ENCODE measurements at regions not wholly inside any gene's neighbourhood (a gene's known extent, or its start where the extent isn't known, plus 50 kb on each side); places are given as distances from the start of the nearest gene placed in this dataset.

DNA sequence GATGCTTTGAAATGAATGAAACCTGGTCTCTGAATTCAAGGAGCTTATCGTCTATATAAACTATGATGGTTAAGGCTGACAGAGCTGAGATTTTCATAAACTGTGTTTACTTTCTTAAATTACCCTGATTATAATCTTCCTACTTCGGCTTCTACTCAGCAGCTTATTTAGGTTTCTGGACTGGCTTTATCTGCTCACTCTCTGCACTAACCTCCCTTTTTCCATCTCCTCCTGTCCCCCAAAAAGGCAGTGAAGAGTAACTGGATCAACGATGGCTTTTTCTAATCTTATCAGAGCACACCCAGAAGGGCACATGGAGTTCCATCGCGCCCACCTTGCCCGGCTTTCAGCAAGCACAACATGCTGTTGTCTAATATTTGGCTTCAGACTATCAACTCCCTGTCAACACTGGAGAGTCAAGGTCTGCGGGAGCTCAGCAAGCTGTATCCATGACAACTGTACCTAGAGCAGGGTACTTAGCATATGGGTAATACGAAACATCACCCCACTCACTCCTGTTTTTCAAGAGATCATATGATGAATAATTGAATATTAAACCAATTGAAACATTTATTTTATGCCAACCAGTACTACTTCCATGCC is 417.3 kb downstream of the GABRB3 start:
- ATAC-seq (no peak), DNase-seq (no peak)
- Mint-ChIP-seq H3K36me3 (no peaks in the 10 kb centered on the region), H3K9me3 (ENCODE audit: low read depth) (peaks cover 7% of the 10 kb centered on the region), H3K4me3 (no peak overlapping the region), H3K4me1 (no peaks in the 10 kb centered on the region), H3K27me3 (no peaks in the 10 kb centered on the region), H3K27ac (no peak overlapping the region)
- CTCF ChIA-PET: no interaction called here

DNA sequence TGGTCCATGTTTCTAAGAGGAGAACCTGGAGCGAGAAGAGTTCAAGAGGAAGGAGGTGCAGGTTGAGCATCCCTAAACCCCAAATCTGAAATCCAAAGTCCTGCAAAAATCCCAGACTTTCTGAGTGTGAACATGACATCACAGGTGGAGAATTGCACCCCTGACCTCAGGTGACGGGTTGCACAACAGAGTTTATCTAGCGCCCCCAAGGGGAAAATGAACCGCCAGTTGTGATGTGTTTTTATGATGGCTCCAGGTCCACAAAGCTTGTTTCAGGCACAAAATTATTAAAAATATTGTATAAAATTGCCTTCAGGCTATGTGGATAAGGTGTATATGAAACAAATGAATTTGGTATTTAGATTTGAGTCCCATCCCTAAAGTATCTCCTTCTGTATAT is 420.0 kb downstream of the GABRB3 start:
- H3K4me1 Mint-ChIP-seq: no peaks in the 10 kb centered on the region
- H3K27me3 Mint-ChIP-seq: no peaks in the 10 kb centered on the region
- H3K36me3 Mint-ChIP-seq: peaks cover under 1% of the 10 kb centered on the region
- peaks cover 7% of the 10 kb centered on the region for H3K9me3 Mint-ChIP-seq (ENCODE audit: low read depth)
- H3K4me3 Mint-ChIP-seq: no peak overlapping the region
- no peak overlapping the region for H3K27ac Mint-ChIP-seq
- CTCF ChIA-PET: no interaction called here
- DNase-seq (no peak), ATAC-seq (no peak)

DNA sequence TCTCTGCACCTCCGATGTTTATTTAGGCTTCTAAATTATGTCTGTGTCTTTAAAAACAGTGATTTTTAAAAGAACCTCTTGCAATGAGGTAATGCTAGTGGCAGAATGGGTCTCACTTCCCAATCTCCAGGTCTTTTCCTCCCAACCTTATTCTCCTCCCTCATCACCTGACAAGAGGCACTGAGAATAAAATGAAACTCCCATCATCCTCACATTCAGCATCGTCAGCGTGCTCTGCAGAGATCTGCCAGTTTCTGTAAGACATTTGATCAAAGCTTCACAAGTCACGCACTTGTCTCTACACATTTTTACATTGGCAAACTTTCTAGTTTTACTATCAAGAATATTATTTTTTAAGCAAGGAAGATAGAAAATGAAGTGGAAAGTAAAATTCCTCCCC is 420.5 kb downstream of the GABRB3 start:
- Mint-ChIP-seq H3K27me3 (no peaks in the 10 kb centered on the region), H3K4me1 (no peaks in the 10 kb centered on the region), H3K27ac (no peak overlapping the region), H3K36me3 (peaks cover 2% of the 10 kb centered on the region), H3K9me3 (ENCODE audit: low read depth) (peaks cover 7% of the 10 kb centered on the region), H3K4me3 (no peak overlapping the region)
- ATAC-seq: no peak
- CTCF ChIA-PET: no interaction called here
- DNase-seq: no peak

DNA sequence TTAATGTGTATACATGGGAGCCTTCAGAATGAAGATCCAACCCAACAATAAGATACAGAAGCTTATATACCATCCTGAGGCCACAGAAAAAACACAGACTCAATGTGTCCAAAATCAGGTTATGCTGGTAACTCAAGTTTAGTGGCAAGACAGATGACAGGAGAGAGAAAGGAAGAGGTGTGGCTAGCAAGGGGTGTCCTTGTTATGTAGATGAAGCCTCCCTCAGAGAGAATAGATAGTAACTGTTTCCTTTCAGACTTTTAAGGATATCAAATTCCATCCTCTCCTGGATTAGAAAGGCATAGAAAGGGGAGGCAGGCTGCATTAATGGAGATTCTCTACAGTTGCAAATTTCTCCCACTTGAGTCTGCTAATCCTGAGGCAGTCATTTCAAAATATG is 447.4 kb downstream of the GABRB3 start:
- Mint-ChIP-seq H3K27me3 (no peaks in the 10 kb centered on the region), H3K36me3 (no peaks in the 10 kb centered on the region), H3K4me1 (no peaks in the 10 kb centered on the region), H3K4me3 (no peak overlapping the region), H3K27ac (no peak overlapping the region), H3K9me3 (ENCODE audit: low read depth) (no peaks in the 10 kb centered on the region)
- no peak for DNase-seq
- ATAC-seq: no peak
- CTCF ChIA-PET: no interaction called here

DNA sequence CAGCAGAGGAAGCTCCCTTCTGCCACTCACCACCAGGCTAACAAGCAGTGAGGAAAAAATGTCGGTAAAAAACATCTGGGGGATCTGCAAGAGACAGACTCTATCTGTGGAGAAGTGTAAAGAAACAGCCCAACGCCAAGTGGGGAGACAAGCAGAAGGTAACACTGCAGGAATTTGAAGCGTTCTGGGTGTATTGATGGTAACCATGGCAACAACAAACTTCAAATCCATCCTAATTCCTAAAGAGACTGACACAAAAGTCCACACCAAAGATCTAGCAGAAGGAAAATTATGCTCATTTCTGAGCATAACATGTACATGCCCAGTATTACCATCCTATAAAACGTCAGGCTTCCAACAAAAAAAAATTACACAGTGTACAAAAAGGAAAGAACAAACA is 449.3 kb downstream of the GABRB3 start:
- Mint-ChIP-seq H3K9me3 (ENCODE audit: low read depth) (peaks cover 4% of the 10 kb centered on the region), H3K27me3 (no peaks in the 10 kb centered on the region), H3K4me3 (no peak overlapping the region), H3K4me1 (no peaks in the 10 kb centered on the region), H3K27ac (no peak overlapping the region), H3K36me3 (no peaks in the 10 kb centered on the region)
- no peak for ATAC-seq
- CTCF ChIA-PET: no interaction called here
- DNase-seq: no peak

DNA sequence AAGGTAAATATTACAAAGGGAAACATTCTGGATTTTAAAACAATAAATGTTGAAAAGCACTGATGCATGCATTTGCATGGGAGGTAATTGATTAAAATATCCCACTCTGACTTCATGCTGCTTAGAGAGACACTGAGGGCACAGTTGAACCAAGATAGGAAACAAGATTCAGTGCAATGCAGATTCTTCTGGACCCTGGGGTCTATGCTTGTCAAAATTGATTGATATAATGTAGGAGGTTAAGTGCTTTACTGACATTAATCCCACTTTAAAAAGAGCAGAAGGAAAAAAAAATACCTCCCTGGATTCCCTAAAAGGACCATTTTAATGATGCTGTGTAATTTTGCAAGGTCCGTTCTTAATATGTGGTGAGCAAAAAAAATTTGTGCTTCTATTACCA is 454.2 kb downstream of the GABRB3 start:
- Mint-ChIP-seq H3K36me3 (no peaks in the 10 kb centered on the region), H3K27ac (no peak overlapping the region), H3K27me3 (no peaks in the 10 kb centered on the region), H3K4me3 (no peak overlapping the region), H3K9me3 (ENCODE audit: low read depth) (peaks cover 4% of the 10 kb centered on the region), H3K4me1 (no peaks in the 10 kb centered on the region)
- ATAC-seq: no peak
- CTCF ChIA-PET: no interaction called here
- no peak for DNase-seq

DNA sequence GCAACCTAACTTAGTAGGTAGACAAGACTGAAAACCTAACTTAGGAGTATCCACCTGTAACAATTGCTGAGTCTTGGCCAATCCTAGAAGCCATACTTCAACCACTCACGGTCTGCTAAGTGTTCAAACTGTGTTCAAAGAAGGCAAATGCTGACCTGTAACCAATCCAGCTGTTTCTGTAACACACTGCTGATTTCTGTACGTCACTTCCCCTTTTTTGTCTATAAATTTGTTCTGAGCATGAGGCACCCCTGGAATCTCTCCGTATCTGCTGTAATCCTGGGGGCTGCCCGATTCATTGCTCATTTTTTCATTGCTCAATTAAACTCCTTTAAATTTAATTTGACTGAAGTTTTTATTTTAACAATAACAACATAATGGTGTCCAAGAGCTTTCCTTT is 451.4 kb upstream of the ATP10A start:
- Mint-ChIP-seq H3K27me3 (no peaks in the 10 kb centered on the region), H3K4me1 (no peaks in the 10 kb centered on the region), H3K4me3 (no peak overlapping the region), H3K9me3 (ENCODE audit: low read depth) (peaks cover 11% of the 10 kb centered on the region), H3K36me3 (no peaks in the 10 kb centered on the region), H3K27ac (no peak overlapping the region)
- CTCF ChIA-PET: no interaction called here
- DNase-seq (no peak), ATAC-seq (no peak)

DNA sequence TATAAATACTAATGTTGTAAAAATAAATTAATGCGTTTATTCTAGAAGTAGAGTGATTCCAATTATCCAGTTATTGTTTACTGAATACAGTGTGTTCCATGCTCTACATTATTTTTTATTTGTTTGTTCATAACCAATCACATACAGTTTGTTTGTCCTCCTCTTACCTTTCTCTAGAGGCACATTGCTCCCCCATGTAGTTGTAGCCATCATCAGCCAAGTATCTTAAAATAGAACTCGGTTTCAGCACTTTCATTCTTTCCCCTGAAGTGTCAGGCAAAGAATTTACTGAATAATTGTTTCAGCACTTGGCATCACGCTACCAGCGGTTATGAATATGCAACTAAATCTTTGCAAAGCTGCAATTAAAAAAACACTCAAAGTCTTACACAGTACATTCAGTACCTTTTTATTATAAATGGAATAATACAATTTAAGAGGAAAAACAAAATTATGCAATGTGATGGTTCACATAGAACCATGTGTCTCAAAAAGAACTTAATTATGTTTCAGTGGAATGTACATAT is 448.6 kb upstream of the ATP10A start:
- ATAC-seq: no peak
- CTCF ChIA-PET: no interaction called here
- Mint-ChIP-seq H3K4me3 (no peak overlapping the region), H3K27me3 (no peaks in the 10 kb centered on the region), H3K27ac (no peak overlapping the region), H3K9me3 (ENCODE audit: low read depth) (peaks cover 15% of the 10 kb centered on the region), H3K4me1 (no peaks in the 10 kb centered on the region), H3K36me3 (no peaks in the 10 kb centered on the region)
- DNase-seq: no peak

DNA sequence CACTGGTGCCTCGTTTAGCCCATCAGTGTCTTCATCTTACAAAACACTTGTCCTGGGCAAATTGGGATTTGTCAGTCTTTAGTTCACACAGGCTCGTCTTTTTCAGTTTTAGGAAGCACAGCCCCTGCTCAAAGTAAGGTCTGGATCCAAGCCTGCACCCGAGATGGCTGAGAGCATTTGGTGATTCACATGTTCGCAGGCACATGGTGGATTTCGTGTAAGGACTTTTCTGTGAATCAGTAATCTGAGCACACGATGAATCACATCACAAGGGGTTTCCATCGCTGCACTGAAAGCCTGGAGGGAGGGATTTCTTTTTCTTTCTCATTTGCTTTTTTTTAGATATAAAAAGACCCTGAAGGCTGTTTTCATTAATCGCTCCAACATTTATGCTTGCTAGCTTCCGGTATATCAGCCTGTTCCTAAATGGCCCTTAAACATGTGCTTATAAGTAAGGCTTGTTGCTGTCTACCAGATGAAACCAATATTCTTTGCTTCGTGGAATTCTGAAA is 435.6 kb upstream of the ATP10A start:
- no peaks in the 10 kb centered on the region for H3K36me3 Mint-ChIP-seq
- H3K27ac Mint-ChIP-seq: no peak overlapping the region
- CTCF ChIA-PET: no interaction called here
- no peaks in the 10 kb centered on the region for H3K27me3 Mint-ChIP-seq
- DNase-seq: no peak
- ATAC-seq: no peak
- H3K4me1 Mint-ChIP-seq: no peaks in the 10 kb centered on the region
- H3K4me3 Mint-ChIP-seq: no peak overlapping the region
- peaks cover 5% of the 10 kb centered on the region for H3K9me3 Mint-ChIP-seq (ENCODE audit: low read depth)

DNA sequence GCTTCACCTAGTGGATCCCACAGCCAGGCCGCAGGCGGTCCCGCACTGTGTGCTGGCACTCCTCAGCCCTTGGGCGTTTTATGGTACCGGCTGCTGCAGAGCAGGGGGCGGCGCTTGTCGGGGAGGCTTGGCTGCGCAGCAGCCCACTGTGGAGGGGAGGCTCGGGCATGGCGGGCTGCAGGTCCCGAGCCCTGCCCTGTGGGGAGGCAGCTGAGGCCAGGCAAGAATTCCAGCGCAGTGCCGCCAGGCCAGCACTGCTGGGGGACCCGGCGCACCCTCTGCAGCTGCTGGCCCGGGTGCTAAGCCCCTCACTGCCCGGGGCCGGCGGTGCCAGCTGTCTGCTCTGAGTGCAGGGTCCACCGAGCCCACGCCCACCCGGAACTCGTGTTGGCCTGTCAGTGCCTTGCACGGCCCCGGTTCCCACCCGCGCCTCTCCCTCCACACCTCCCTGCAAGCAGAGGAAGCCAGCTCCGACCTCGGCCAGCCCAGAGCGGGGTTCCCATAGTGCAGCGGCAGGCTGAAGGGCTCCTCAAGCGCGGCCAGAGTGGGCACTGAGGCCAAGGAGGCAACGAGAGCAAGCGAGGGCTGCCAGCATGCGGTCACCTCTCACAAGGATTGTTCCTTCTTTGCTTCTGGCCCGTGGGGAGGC is 435.0 kb upstream of the ATP10A start:
- Mint-ChIP-seq H3K36me3 (no peaks in the 10 kb centered on the region), H3K4me3 (no peak overlapping the region), H3K4me1 (no peaks in the 10 kb centered on the region), H3K27ac (no peak overlapping the region), H3K27me3 (no peaks in the 10 kb centered on the region), H3K9me3 (ENCODE audit: low read depth) (peaks cover 7% of the 10 kb centered on the region)
- DNase-seq (no peak), ATAC-seq (no peak)
- CTCF ChIA-PET: no interaction called here

DNA sequence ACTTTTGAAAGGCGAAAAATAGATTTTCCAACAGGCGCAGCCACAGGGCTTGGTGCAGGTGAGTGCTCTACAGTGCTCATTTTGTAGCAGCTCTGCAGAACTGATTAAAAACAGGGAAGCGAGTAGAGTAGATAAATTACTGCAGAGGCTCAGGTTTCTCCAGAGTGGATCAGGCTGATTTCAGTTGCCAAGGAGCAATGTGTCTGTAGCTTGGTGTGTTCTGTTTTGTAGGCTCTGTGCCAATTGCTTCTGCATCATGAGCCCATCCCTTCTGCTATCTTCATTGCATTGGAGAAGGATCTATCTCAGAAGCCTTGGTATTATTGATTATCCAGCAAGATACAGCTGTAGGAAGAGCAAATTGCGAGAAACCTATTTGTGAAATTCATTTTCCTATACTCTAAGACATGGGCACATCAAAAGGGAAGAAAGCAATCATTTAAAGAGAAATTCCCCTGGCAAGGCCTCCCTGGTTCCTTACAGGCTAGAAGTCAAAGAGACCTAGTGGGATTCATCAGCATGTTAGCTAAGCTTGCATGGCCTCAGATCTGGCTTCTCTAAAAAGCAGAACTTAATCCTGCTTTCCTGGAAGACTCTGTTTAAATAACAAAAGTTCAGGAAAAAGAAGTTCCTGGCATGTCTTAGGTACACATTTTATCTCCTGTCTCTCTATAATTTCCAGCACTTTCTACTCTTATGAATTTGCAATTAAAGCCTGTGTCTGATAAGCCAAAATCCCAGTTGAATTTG is 432.4 kb upstream of the ATP10A start:
- H3K27ac Mint-ChIP-seq: no peak overlapping the region

DNA sequence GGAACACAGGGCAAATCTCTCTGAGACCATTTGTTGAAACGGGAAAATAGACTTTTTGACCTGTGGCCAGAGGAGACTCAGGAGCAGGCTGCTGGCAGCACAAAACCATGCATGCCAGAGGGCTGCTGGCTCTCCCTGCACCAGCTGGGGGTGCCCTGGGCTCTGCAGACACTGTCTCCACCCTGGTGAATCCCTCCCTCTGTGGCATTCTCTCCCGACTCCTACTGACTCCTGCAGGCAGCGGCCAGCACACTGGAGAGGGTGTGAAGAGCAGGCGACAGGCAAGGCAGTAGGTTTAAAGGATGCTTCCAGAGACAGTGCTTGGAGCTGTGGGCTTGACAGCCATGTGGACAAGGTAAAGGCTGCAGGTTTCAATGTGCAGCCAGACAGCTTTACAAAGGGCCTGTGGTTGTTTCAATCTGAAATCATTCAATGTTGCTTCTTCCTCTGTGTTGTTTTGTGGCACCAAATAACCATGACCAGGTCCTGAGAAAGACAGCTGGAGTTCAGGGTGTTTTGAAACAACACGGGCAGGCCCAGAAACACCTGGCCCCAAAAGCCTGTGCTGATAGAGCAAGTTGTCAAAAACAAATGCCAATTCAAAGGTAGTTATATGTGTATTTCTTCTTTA is 431.0 kb upstream of the ATP10A start:
- ATAC-seq: no peak

More for the DNA sequence above, 432.4 kb upstream of the ATP10A start:
- DNase-seq (no peak), ATAC-seq (no peak)
- CTCF ChIA-PET: no interaction called here
- no peak overlapping the region for H3K4me3 Mint-ChIP-seq
- H3K9me3 Mint-ChIP-seq (ENCODE audit: low read depth): peaks cover 14% of the 10 kb centered on the region
- H3K4me1 Mint-ChIP-seq: no peaks in the 10 kb centered on the region
- peaks cover under 1% of the 10 kb centered on the region for H3K36me3 Mint-ChIP-seq
- H3K27me3 Mint-ChIP-seq: no peaks in the 10 kb centered on the region

DNA sequence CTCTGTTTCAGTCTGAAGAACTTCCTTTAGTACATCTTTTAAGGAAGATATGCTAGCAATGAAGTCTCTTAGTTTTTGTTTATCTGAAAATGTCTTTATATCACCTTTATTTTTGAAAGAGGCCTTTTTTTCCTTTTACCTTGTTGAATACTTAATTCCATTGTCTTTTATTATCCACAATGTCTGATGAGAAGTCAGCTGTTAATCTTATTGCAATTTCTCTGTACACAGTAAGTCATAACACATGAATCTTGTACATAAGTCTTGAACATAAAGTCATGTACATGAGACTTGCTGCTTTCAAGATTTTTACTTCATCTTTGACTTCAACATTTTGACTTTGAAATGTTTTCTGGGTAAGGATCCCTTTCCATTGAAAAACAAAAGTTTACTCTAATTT is 424.3 kb upstream of the ATP10A start:
- no peaks in the 10 kb centered on the region for H3K4me1 Mint-ChIP-seq
- H3K27ac Mint-ChIP-seq: no peak overlapping the region
- DNase-seq (no peak), ATAC-seq (no peak)
- H3K9me3 Mint-ChIP-seq (ENCODE audit: low read depth): peaks cover 19% of the 10 kb centered on the region
- no peak overlapping the region for H3K4me3 Mint-ChIP-seq
- CTCF ChIA-PET: no interaction called here
- no peaks in the 10 kb centered on the region for H3K27me3 Mint-ChIP-seq
- peaks cover 2% of the 10 kb centered on the region for H3K36me3 Mint-ChIP-seq

More for the DNA sequence above, 431.0 kb upstream of the ATP10A start:
- H3K4me3 Mint-ChIP-seq: no peak overlapping the region
- H3K27ac Mint-ChIP-seq: no peak overlapping the region
- DNase-seq: no peak
- H3K36me3 Mint-ChIP-seq: peaks cover 2% of the 10 kb centered on the region
- H3K4me1 Mint-ChIP-seq: no peaks in the 10 kb centered on the region
- H3K9me3 Mint-ChIP-seq (ENCODE audit: low read depth): peaks cover 16% of the 10 kb centered on the region
- no peaks in the 10 kb centered on the region for H3K27me3 Mint-ChIP-seq
- CTCF ChIA-PET: no interaction called here
